NCI-H1930 (cell line): ENCODE measurements at regions not wholly inside any gene's neighbourhood (a gene's known extent, or its start where the extent isn't known, plus 50 kb on each side); places are given as distances from the start of the nearest gene placed in this dataset.
"Not testable (repeated sequence)": the region's sequence is repeated elsewhere in the genome, so short reads cannot be mapped to it uniquely, and the experiment has no call there.

Experiments
- DNase-seq, 2 experiments: peaks; one replicate each; lab custom pipeline; 2025; lab: John Stamatoyannopoulos, UW

DNA sequence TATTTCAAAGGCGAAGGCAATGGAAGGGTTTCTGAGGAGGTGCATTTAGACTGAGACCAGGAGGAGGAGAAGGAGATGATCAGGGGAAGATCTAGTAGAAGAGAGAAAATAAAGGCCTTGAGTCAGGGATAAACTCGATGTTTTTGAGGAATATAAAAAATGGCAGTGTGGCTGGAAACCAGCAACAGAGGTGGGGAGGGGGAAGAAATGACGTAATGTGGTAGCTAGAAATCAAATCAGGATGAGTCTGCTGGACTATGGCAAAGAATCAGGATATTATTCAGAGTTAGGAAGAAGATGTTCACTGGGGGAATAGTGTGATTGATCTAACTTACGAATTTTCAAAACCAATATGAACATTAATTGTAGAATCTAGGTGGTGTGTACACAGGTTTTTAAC is 1673.9 kb upstream of the WWC1 start:
- no peak for DNase-seq

DNA sequence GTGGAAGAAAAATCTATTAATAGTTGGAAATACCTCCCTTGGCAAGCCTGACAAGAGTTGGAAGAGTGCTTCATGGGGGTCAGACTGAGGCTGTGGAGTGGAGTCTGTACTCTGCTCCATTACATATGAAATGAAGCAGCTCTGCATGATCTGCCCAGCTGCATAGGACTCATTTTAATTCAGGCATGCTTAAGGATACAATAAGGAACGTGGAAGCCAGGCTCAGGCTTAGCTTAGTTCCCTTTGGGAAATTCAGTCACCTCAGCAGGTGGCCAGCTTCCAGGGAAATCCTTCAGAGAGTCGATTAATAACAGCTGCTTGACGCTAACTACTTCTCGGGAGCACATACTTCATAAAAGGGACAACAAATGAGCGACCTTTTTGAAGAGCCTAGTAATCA is 1672.9 kb upstream of the WWC1 start:
- no peak for DNase-seq

DNA sequence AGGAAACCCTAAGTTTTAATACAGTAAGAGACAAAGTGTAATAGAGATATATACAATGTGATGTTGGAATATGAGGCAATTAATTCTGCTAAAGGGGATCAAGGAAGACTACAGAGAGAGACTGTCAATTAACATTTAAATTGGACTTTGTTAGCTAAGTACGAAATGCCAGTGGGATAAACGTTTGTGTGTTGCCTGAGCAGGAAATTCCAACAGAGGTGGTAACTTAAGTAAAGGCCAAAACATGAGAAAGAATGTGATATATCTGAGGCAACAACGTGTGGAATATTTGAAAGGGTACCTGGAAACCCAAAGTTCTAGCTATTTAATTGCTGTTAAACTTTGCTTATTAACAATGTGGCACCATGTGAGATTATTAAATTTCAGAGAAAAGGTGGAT is 1666.9 kb upstream of the WWC1 start:
- no peak for DNase-seq

DNA sequence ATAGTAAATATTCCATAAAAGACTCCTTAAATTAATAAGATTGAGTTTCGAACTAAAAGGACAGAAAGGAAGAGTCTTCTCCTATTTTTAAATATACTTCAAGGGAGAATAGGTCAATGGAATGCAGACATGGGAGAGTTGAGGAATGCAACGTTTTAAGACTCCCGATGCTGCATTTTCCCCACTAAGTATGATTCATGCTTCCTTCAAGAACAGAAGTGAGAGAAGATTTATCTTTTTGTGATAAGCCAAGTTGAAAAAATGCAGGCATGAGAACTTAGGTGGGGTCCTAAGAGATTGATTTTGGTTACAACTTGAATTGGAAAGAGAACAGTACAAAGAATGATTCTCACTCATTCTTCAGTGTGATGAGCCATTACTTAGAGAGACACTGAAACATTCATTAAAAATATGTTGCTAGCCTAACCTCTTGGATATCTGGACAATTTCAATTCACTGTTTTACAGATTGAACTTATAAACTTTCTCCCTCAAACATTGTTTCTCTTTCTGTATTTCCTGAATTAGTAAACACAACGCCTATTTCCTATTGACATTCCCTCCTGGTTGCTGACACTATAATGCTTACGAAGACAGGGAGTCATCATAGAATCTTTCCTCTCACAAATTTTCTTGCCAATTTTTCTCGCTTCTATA is 1666.1 kb upstream of the WWC1 start:
- no peak for DNase-seq

DNA sequence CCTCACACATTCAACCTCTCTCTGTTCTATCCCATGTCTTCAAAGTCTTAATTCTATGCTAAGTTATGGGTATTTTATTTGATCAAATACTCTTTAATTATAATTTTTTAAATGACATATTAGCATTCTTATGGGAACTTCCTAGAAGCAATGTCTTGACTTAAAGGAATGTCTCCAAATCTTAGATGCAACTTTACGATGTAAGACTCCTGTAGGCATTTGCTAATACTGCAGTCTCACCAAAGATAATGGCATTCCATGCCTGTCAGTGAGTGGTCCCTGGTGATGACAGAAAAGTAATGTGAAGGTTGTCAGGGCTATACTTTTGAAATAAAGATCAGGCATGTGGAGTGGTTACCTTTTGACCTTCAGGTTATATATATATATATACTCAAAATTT is 1654.2 kb upstream of the WWC1 start:
- no peak for DNase-seq

DNA sequence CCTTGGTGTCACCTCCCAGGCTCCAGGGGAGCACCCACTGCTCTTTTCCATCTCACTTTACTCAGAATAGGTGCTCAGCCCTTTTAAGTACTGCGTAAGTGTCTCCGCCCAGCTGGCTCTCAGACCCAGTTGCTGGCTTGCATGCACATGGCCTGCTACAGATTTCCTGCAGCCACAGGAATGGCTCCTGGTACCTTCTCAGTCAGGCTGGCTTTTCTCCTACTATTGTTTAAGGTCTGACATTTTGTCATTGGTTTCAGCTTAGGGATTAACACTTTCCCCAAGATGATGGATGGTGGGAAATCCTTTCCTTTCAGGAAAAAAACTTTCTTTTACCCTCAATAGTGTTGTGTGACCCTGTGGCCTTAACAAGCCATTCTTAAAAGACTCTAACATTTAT is 1652.3 kb upstream of the WWC1 start:
- no peak for DNase-seq

DNA sequence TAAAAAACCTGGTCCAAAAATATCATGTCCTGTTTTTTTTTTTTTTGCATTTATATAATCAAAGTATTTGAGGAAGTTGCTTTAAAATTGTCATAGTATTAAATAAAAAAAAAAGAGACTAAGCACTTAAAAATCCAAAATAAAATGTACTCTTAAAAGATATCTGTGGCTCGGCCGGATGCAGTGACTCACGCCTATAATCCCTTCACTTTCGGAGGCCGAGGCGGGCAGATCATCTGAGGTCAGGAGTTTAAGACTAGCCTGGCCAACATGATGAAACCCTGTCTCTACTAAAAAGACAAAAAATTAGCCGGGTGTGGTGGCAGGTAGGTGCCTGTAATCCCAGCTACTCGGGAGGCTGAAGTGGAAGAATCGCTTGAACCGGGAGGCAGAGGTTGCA is 1651.3 kb upstream of the WWC1 start:
- not testable (repeated sequence) for DNase-seq

DNA sequence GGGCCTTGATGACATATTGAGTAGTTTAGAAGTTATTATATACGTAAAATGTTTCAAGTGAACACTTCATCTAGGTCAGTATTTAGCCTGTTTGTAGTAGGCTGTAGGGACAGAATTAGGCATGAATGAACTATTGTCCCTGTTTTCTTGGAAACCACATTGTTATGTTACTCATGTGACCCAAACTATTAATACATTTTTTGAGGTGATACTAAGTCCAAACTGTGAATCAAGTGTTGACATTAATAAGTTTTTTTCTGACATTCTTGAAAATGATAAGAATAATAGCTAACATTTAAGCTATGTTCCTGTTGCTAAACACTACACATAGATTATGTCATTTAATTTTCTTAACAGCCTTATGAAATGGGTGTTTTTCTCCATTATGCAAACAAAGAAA is 1642.7 kb upstream of the WWC1 start:
- DNase-seq = no peak

DNA sequence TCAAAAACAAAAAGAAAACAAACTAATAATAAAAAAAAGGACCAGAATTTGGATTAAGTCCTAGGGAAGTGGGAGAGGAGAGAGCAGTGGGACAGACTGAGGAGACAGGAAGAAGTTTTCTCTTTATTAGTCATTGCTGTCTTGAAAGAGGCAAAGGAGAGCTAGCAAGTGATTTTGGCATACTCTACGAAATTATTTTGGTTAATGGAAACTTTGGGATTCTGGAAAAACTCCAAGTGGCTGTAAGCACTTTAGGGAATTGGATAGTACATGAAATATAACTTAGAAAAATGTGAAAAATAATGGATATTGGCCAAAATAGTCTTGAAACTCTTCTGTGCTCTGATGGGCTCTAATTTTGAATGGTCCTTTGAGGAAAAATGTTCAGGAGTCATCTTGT is 1641.8 kb upstream of the WWC1 start:
- DNase-seq = no peak

DNA sequence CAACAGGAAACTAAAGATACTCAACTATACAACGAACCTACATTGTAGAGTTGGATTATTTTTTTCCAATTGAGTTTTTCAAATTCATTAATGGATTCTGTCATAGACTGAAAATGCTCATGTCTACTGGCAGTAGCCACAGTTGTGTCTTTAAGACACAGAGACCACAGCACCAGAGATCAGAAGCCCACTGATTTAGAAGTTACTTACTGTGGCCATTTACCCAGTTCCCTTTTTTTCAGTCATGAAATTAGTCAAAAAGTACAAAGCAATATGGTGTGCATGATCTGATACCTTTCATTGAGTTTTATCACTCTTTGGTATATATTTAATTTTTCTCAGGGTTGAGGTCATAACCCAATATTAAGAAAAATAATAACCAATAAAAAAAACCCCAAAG is 1640.2 kb upstream of the WWC1 start:
- DNase-seq = no peak

DNA sequence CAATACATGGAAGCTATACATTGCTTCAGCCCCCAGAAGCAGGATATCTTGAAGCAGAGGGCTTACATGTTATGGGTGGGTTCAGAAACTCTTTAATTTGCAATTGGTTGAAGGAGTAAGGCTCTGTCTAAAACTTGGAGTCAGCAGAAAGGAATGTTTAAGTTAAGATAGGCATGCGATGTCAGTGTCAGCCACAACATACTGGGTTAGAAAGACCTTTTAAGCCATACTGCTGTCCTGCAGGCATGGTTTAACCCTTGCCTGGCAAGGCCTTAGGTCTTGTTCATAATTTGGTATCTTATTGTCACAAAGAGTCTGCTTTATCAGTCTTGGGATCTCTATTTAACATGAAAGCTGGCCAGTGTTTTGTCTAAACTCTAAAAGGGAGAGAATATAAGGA is 1619.6 kb upstream of the WWC1 start:
- no peak for DNase-seq

DNA sequence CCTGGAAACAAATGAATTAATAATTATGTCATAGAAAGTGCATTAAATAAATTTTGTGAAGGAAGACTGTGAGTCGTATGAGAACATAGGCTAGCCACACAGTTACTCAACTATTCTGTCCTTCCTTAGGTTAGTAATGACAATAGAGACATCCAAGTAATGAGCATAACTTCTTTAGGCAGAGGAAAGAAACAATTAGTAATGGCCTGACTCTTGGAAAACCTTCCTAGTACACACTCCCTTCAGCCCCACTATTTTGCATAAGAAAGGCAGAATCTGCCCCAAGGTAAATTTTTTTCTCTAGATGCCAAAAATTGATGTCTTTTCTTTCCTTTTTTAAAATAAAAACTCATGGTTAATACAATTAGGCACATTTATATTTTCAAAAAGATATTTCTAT is 1619.0 kb upstream of the WWC1 start:
- DNase-seq = no peak

DNA sequence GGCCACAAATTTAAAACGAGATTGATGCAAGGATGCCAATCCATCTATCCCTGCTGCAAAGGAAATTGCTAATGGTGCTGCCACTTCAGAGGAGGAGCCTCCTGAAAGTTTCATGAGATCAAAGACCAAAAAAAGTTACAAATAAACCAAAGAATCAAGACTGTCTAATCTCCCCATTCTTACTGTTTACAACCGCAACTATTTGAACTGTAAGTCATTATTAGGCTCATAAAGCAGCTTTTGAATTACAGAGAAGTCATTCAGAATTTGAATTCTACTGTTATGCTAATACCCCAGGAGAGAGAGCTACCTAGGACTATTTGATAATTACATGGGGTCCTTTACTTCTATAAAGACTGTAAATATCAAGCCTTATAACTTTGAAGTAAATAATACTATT is 1613.6 kb upstream of the WWC1 start:
- no peak for DNase-seq

DNA sequence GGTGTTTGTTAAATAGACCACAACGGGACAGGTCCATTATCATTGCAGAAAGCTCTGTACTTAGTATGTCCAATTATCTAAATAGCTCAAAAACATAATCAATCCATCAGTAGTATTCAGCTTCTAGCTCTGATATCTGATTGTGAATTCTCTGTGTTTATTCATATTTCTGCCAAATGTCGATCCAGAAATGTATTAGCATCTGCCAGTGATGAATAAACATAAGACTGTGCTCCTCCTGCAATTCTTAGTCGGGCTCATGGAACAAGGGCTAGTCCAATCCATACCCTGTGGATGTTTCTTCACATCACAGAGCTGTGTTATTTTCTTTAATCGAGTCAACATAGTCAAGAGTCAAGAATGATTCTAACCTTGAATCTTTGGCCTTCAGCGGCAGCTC is 1612.1 kb upstream of the WWC1 start:
- no peak for DNase-seq

DNA sequence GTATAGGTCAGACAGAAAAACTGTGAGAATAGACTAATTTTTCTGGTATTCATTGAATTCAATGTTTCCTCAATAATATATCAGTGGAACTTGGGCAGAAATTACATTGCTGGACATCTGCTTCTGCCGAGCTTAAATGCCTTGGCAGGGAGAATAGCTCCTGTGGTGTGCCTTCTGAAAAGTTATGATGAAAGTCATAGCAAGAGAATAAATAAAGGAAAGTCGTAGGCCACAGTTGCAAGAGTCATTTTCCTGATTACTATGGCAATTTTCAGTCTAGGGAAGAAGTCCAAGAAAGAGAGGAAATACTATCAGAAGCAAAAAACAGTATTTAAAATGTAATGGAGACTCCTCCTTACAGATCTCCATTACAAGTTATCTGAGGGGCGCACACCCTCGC is 1596.1 kb upstream of the WWC1 start:
- DNase-seq = no peak

DNA sequence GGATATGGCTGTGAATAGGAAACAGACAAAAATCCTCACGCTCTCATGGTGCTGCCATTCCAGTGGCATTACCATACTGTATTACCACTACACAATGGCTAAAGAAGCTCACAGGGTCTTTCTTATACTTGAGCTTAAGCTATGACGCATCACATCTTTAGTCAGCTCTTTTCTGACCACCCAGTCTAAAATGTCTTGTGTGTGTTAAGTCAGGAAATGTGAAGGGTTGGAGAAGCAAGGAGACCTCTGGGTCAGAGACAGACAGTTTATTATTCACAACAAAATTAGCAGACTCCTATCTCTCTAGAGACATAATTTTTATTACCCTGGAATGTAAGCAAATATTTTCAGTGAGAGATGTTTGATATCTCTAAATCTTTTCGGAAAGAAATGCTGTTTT is 1583.2 kb upstream of the WWC1 start:
- DNase-seq = no peak

DNA sequence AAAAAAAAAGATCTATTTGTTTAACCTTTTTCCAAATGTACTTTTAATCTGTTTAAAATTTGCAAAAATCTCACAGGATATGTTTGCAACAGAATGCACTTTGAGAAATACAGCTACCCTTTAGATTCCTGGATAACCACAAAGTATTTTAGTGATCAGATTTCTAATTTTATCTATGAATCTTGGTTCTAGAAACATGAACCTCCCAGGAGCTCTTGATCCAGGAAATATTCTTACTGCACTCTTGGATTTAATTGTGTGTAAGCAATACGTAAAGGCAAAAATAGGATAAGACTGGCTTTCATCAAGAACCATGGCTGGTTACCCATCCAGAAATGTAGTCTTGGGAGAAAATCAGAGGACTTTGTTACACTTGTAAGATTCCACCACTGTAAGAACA is 1581.8 kb upstream of the WWC1 start:
- no peak for DNase-seq

DNA sequence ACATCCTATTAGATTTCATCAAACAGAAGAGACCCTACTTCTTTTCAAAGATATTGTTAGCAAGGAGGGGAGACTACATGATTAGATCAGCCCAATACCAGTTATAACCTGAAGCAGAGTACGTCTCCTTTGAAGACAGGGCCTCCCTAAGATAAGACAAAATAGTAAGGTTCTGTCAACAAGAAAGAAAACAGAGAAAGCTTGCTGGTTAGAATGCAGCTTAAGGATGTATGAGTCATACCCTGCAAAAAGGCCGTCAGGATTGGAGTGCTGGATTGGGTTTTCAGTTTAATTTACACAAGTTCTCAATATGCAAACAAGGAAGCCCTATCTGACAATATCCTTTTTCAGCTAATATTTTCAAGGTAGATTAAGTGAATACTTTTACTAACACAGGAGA is 1581.2 kb upstream of the WWC1 start:
- DNase-seq = no peak

DNA sequence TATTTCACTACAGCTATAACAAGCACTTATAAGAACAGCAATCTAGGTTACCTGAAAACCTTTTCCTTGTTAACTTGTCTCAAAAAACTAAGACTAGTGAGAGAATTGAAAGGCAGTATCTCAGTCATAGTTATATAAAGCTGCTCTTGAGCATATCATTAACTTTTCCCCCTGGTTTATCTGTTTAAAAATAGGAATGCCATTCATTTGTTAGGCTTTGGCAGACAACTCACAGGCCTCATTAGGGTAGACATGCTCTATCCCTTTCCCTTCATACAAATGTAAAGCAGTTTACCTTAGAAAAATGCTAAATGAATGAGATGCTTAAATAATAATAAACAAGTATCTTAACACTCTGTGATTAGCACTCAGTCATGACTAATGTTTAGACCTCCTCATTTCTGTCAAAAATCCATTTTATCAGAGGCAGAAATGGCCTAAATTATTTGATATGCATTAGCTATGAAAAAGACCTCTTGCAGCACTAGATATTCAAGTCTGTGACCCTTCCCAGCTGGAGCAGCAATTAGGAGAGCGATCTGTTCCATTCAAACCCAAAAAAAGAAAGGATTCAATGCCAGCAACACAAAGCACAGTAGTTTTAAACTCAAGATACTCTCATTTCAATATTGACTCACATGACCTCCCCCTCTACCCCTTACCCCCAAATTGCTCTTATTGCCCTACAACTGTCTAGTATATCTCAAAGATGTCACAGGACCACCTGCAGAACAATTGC is 1578.8 kb upstream of the WWC1 start:
- DNase-seq = no peak

DNA sequence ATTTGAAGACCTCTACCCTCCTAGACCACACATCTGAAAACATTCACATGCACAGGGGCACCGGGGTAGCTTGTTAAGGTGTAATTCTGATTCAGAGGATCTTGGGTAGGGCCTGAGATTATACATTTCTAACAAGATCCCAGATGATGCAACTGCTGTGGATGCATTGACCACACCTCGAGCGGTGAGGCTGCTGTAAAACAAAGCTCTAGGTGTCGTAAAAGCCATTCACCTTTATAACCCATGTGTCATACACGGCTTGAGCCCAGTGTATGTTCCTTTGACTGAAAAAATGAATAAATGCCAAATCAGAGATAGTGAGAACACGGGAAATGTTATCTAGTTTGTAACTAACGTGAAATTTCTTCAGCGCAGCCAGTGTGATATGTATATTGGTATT is 1578.2 kb upstream of the WWC1 start:
- no peak for DNase-seq

DNA sequence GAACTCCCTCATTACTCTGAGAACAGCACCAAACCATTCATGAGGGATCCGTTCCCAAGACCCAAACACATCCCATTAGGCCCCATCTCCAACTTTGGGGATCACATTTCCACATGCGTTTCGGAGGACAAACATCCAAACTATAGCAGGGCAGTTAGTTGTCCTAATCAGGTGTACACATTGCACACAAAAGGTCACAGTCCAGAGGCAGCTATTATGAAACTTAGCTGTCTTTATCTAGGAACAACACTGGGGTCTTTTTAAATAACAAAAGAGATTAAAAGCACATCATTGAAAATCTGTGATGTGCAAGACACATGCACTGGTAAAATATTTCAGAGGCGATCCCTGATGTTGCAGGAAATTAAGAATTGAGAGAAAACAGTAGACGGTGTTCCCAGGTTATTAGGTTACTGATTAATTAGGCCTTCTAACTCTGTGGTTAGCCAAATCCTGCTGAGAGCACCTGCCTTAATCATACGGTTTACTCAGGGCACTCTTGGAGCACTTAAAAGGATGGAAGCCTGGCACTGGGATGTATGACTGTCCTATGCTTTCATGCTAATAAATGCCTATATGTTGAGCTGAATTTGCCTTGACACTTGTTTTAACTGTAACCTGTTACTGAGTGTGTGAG is 1574.5 kb upstream of the WWC1 start:
- DNase-seq = peak in 1 of 2 experiments; percentile 6

DNA sequence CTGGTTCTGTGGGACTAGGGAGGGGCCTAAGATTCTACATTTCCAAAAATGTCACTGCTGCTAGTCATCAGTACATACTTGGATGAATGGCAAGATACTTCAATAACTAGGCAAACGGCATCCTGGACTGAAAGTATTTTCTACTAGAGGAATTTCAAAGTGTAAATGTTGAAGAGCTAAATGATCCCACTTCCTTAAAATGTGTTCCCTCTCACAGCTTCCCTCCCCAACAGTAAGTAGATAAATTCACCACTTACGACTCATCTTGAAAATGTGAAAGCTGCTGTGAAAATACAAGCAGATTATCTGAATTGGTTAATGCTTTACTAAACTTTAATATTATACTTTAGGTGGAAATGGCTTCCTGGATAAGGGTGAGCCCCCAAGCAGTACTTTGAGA is 1571.5 kb upstream of the WWC1 start:
- DNase-seq = no peak

DNA sequence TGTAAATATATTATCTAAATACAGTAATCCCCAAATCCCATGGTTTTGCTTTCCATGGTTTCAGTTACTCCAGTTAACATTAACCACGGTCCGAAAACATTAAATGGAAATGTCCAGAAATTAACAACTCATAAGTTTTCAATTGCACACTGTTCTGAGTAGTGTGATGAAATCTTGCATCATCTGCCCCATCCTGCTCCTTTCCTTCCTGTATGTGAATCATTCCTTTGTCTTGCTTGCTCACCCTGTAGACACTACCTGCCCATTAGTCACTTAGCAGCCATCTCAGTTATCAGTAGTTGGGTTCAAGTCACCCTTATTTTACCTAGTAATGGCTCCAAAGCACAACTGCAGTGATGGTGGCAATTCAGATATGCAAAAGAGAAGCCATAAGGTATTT is 1568.5 kb upstream of the WWC1 start:
- no peak for DNase-seq

DNA sequence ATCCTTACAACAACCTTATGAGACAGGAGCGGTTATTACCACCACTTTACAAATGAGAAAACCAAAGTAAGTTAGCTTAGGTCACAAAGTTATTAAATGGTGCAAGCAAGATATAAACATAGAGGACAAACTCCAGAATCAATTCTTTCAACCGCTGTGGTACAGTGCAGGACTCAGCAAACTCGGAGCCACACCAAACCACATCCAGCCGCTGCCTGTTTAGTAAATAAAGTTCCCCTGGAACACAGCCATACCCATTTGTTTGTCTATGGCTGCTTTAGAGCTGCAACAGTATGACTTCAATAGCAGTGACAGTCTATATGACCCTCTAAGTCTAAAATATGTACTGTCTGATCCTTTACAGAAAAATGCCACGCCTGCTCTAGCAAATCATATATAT is 1567.2 kb upstream of the WWC1 start:
- peak in 1 of 2 experiments; percentile 1 for DNase-seq
